ENCODE measurements at regions not wholly inside any gene's neighbourhood (a gene's known extent, or its start where the extent isn't known, plus 50 kb on each side); places are given as distances from the start of the nearest gene placed in this dataset.
A peak's percentile ranks its signal among the peaks of the same experiment; 100 is the strongest.

DNA sequence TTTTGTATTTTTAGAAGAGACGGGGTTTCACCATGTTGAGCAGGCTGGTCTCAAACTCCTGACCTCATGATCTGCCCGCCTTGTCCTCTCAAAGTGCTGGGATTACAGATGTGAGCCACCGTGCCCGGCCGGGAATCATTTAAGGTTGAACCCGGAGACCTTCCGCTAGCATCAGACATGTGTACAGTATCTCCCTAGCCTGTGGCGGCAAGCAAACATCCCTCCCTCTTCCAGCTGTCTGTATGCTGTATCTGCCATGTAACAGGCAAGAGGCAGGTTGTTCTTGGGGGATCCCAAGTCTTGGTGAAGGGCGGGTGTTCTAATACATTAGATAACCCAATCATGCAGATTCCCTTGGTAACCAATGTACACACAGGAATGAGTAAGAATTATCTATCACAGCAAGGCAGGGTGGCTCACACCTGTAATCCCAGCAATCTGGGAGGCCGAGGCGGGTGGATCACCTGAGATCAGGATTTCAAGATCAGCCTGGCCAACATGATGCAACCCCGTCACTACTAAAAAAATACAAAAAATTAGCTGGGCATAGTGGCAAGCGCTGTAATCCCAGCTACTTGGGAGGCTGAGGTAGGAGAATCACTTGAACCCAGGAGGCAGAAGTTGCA, 58.1 kb upstream of the RBFOX2 start:
- H3K4me3 ChIP-seq, result no peak overlapping the region
- no peaks in the 10 kb centered on the region; a peak in 2 of 5 replicates for H3K4me1 ChIP-seq (replicated peaks in 1 of 2; ENCODE audit: control insufficient read depth in 2 of 2, insufficient read depth in 2 of 2, low read length in 2 of 2)
- no peaks in the 10 kb centered on the region for H3K9me1 ChIP-seq (ENCODE audit: control insufficient read depth, insufficient read depth, low read length)
- POLR2A ChIA-PET, result no interaction called here
- TF ChIP-seq RAD51 (IDR thresholded peaks at IDR 0.05; ENCODE audit: borderline replicate concordance, low read depth), result no peak
- TF ChIP-seq, protein P1, sequence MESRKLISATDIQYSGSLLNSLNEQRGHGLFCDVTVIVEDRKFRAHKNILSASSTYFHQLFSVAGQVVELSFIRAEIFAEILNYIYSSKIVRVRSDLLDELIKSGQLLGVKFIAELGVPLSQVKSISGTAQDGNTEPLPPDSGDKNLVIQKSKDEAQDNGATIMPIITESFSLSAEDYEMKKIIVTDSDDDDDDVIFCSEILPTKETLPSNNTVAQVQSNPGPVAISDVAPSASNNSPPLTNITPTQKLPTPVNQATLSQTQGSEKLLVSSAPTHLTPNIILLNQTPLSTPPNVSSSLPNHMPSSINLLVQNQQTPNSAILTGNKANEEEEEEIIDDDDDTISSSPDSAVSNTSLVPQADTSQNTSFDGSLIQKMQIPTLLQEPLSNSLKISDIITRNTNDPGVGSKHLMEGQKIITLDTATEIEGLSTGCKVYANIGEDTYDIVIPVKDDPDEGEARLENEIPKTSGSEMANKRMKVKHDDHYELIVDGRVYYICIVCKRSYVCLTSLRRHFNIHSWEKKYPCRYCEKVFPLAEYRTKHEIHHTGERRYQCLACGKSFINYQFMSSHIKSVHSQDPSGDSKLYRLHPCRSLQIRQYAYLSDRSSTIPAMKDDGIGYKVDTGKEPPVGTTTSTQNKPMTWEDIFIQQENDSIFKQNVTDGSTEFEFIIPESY (CRISPR knock-in tag; IDR thresholded peaks at IDR 0.05), result peak; percentile 32; the same call in 1 of the 2 replicates
- no TSS peak for BruUV-seq (replicated peaks)
- CTCF ChIA-PET (ENCODE audit: low intra/inter-chr PET ratio), result no interaction called here
- H4K20me1 ChIP-seq (replicated peaks; ENCODE audit: control insufficient read depth, insufficient read depth, low read length), result no peaks in the 10 kb centered on the region
- no peak overlapping the region for H2AFZ ChIP-seq (ENCODE audit: low read depth, low read length)
- H3K36me3 ChIP-seq (ENCODE audit: control insufficient read depth, insufficient read depth, low read length), result no peaks in the 10 kb centered on the region
- no peaks in the 10 kb centered on the region for H3K9me3 ChIP-seq (replicated peaks; ENCODE audit: control insufficient read depth, insufficient read depth, low read depth, low read length)
- H3K79me2 ChIP-seq (ENCODE audit: control insufficient read depth, insufficient read depth, low read length), result no peaks in the 10 kb centered on the region
- in situ Hi-C loops (cut with MboI), result no loop called here
- ATAC-seq, result no peak
- H3K27ac ChIP-seq (ENCODE audit: extremely low read depth, low read depth, low read length), result no peak overlapping the region
- FAIRE-seq, result no peak
- intact Hi-C loops (cut with micrococcal nuclease), result no loop called here
- no peak overlapping the region for H3K4me2 ChIP-seq (ENCODE audit: insufficient read depth, low read length)
- no peak for DNase-seq (ENCODE audit: extremely low read depth in 1 of 4, low spot score in 3 of 4)
- no peaks in the 10 kb centered on the region for H3K27me3 ChIP-seq (ENCODE audit: control insufficient read depth in 2 of 2, insufficient read depth in 2 of 2, low read length in 2 of 2)
- H3K9ac ChIP-seq (ENCODE audit: insufficient read depth in 1 of 2, low read depth in 2 of 2, low read length in 2 of 2), result no peak overlapping the region
- WGBS (ENCODE audit: insufficient coverage, low coverage, missing lambda C conversion rate), result 87% methylated on average over 12 of the region's 13 CpGs

GRCh38 chr22:36086170-36086490, 57.5 kb upstream of the RBFOX2 start:
- no TSS peak for BruUV-seq (replicated peaks)
- H3K4me1 ChIP-seq (replicated peaks in 1 of 2; ENCODE audit: control insufficient read depth in 2 of 2, insufficient read depth in 2 of 2, low read length in 2 of 2), result no peaks in the 10 kb centered on the region; a peak in 2 of 5 replicates
- POLR2A ChIA-PET, result no interaction called here
- H3K4me2 ChIP-seq (ENCODE audit: insufficient read depth, low read length), result no peak overlapping the region
- in situ Hi-C loops (cut with MboI) (no loop called here), intact Hi-C loops (cut with micrococcal nuclease) (no loop called here)
- no peaks in the 10 kb centered on the region for H3K36me3 ChIP-seq (ENCODE audit: control insufficient read depth, insufficient read depth, low read length)
- FAIRE-seq (peak; percentile 60), DNase-seq (ENCODE audit: extremely low read depth in 1 of 4, low spot score in 3 of 4) (peak; percentile 31 to 54 (median 44)), ATAC-seq (peak; percentile 65)
- no peaks in the 10 kb centered on the region for H3K9me3 ChIP-seq (replicated peaks; ENCODE audit: control insufficient read depth, insufficient read depth, low read depth, low read length)
- H4K20me1 ChIP-seq (replicated peaks; ENCODE audit: control insufficient read depth, insufficient read depth, low read length), result no peaks in the 10 kb centered on the region
- CTCF ChIA-PET (ENCODE audit: low intra/inter-chr PET ratio), result no interaction called here
- no peaks in the 10 kb centered on the region for H3K27me3 ChIP-seq (ENCODE audit: control insufficient read depth in 2 of 2, insufficient read depth in 2 of 2, low read length in 2 of 2)
- WGBS (ENCODE audit: insufficient coverage, low coverage, missing lambda C conversion rate), result 20% methylated on average over 1 of the region's 6 CpGs
- H3K9ac ChIP-seq (ENCODE audit: insufficient read depth in 1 of 2, low read depth in 2 of 2, low read length in 2 of 2), result no peak overlapping the region
- no peaks in the 10 kb centered on the region for H3K79me2 ChIP-seq (ENCODE audit: control insufficient read depth, insufficient read depth, low read length)
- H3K9me1 ChIP-seq (ENCODE audit: control insufficient read depth, insufficient read depth, low read length), result no peaks in the 10 kb centered on the region
- peak overlapping the region; percentile 54; the same call in 1 of the 2 replicates for H2AFZ ChIP-seq (ENCODE audit: low read depth, low read length)
- H3K4me3 ChIP-seq, result no peak overlapping the region
- no peak overlapping the region for H3K27ac ChIP-seq (ENCODE audit: extremely low read depth, low read depth, low read length)
- TF ChIP-seq RBFOX2 (IDR thresholded peaks at IDR 0.05; ENCODE audit: low read depth, low read length) (no peak), CREB3L1 (IDR thresholded peaks at IDR 0.05; ENCODE audit: borderline replicate concordance, low read depth) (no peak), DACH1 (IDR thresholded peaks at IDR 0.05; ENCODE audit: partially characterized antibody) (no peak), TEAD4 (IDR thresholded peaks at IDR 0.05; ENCODE audit: low read length) (peak; percentile 53), TEAD4 (CRISPR knock-in tag; IDR thresholded peaks at IDR 0.05; ENCODE audit: borderline replicate concordance) (no peak), THRA (IDR thresholded peaks at IDR 0.05) (no peak), HNRNPK (IDR thresholded peaks at IDR 0.05; ENCODE audit: low read depth, low read length, poor library complexity, severe bottlenecking) (no peak), NR3C1 (CRISPR knock-in tag; IDR thresholded peaks at IDR 0.05) (no peak)
- TF ChIP-seq, protein P2, sequence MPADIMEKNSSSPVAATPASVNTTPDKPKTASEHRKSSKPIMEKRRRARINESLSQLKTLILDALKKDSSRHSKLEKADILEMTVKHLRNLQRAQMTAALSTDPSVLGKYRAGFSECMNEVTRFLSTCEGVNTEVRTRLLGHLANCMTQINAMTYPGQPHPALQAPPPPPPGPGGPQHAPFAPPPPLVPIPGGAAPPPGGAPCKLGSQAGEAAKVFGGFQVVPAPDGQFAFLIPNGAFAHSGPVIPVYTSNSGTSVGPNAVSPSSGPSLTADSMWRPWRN (IDR thresholded peaks at IDR 0.05; ENCODE audit: low read depth), result no peak

All from K562 (cell line).